ENCODE measurements at regions not wholly inside any gene's neighbourhood (a gene's known extent, or its start where the extent isn't known, plus 50 kb on each side); places are given as distances from the start of the nearest gene placed in this dataset.
A peak's percentile ranks its signal among the peaks of the same experiment; 100 is the strongest.

DNA sequence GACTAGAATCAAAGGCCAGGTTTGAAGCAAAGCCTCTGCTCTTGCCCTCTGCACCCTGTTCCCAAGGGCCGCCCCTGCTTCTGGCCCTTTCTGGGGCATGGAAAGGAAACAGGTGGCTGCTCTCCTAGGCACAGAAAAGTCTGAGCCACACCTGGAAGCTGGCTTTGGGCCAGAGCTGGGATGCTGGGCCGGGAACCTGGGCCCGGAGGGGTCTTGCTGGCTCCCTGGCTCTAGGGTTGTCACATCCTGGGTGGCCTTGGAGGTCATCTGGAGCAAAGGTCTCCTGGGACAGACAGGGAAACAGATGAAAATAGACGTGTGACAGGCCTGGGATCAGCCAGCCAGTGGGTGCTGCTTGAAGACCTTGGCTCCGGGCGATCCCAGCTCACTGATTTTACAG lies 74.1 kb upstream of the LHX1 start:
- intact Hi-C loops (cut with DNase I, micrococcal nuclease): no loop called here
- Mint-ChIP-seq H3K9me3 (ENCODE audit: low read depth) (no peaks in the 10 kb centered on the region), H3K27ac (no peak overlapping the region), H3K4me3 (no peak overlapping the region), H3K36me3 (ENCODE audit: low read depth) (no peaks in the 10 kb centered on the region), H3K27me3 (peaks cover 2% of the 10 kb centered on the region), H3K4me1 (no peaks in the 10 kb centered on the region)
- POLR2A ChIA-PET: interaction anchor here (0.5 kb wide), 1 partner anchor 325 kb away, joined by 7 read pairs; no protein-coding TSS in a partner anchor
- CTCF ChIA-PET: no interaction called here
- DNase-seq (no peak), ATAC-seq (no peak)

- intact Hi-C loops (cut with DNase I, micrococcal nuclease): no loop called here
- ChIA-PET POLR2A (interaction anchor here (0.5 kb wide), 1 partner anchor 225 kb away, joined by 4 read pairs; no protein-coding TSS in a partner anchor), CTCF (no interaction called here)
- Mint-ChIP-seq H3K4me3 (no peak overlapping the region), H3K4me1 (no peaks in the 10 kb centered on the region), H3K27me3 (peaks cover 3% of the 10 kb centered on the region), H3K9me3 (ENCODE audit: low read depth) (no peaks in the 10 kb centered on the region), H3K27ac (no peak overlapping the region), H3K36me3 (ENCODE audit: low read depth) (no peaks in the 10 kb centered on the region)
- ATAC-seq (no peak), DNase-seq (no peak)
These were observed 73.3 kb upstream of the LHX1 start for GRCh38 chr17:36863676-36864612.

DNA sequence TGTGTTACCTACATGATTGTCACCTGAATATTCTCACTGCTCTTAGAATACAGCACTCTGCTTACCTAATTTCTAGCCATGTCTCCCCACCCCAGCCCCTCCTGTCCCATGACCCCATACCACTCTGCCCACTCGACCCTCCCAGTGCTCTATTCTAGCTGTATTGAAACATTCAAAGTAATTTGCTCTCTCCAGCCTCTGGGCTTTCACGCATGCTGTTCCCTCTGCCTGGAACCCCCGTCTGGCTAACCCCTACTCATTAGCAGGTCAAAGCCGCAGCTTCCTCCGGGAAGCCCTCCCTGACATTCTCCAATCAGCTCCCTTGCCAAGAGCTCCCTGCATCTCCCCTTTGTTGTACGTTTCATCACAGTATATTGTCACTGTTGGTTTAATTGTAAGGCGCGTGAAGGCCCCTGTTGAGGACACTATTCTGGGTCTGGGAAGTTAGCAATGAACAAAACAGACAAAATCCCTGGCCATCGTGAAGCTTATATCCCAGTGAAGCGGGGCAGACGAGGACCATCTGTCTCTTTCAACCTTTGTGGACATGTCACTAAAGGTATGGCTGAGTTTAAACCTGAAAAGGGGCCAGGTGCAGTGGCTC lies 72.3 kb upstream of the LHX1 start:
- Mint-ChIP-seq H3K9me3 (ENCODE audit: low read depth) (no peaks in the 10 kb centered on the region), H3K27me3 (peaks cover 6% of the 10 kb centered on the region), H3K27ac (no peak overlapping the region), H3K4me1 (no peaks in the 10 kb centered on the region), H3K4me3 (no peak overlapping the region), H3K36me3 (ENCODE audit: low read depth) (no peaks in the 10 kb centered on the region)
- intact Hi-C loops (cut with DNase I, micrococcal nuclease): no loop called here
- POLR2A ChIA-PET: interaction anchor here (0.8 kb wide), 1 partner anchor 84 kb away, joined by 3 read pairs; no protein-coding TSS in a partner anchor
- no peak for ATAC-seq
- no peak for DNase-seq
- CTCF ChIA-PET: no interaction called here

DNA sequence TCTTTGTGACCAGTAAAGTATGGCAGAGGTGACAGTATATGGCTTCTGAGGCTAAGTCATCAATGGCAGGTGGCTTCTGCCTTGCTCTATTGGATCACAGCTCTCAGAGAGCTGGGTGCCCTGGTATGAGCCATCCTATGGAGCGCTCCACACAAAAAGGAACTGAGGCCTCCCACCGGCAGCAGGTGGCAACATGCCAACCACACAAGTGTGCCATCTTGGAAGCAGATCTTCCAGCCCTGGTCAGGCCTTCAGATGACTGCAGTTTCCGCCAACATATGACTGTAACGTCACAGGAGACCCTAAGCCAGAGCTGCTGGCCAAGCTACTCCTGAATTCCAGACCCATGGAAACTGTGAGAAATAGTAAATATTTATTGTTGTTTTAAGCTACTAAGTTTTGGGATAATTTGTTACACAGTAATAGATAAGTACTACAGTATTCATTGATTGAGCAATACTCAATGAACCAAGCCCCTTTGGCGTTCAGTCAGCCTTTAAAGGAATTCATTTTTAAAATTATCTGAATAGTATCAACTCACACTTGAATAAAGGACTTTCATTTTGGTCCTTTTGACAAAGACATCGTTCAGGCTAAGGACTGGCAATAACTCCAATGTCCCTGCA lies 69.4 kb upstream of the LHX1 start:
- H3K27ac Mint-ChIP-seq: no peak overlapping the region
- DNase-seq (no peak), ATAC-seq (no peak)
- ChIA-PET CTCF (interaction anchor here (0.6 kb wide), 1 partner anchor 26 kb away, joined by 4 read pairs; no protein-coding TSS in a partner anchor), POLR2A (no interaction called here)
- intact Hi-C loops (cut with DNase I, micrococcal nuclease): no loop called here
- H3K36me3 Mint-ChIP-seq (ENCODE audit: low read depth): no peaks in the 10 kb centered on the region
- H3K4me1 Mint-ChIP-seq: no peaks in the 10 kb centered on the region
- no peak overlapping the region for H3K4me3 Mint-ChIP-seq
- H3K9me3 Mint-ChIP-seq (ENCODE audit: low read depth): no peaks in the 10 kb centered on the region
- peaks cover 5% of the 10 kb centered on the region for H3K27me3 Mint-ChIP-seq

DNA sequence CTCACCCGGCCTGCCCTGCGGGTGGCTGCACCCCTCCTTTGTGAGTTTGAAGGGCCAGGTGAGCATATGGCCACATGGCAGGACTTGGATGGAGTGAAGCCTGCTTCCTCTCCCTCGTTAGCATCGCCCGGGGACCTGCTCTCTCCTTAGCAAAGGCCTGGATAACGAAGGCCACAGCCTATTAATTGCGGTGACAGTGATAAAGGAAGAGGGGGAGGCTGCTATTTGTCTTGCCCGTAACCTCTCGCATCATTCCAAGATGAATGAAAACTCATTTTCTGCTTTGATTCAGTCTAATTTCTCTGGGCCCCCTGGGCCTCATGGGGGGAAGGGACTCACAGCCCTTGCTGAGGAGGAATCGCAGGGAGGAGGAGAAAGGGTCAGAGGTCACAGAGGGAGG lies 68.5 kb upstream of the LHX1 start:
- intact Hi-C loops (cut with DNase I, micrococcal nuclease): no loop called here
- H3K4me3 Mint-ChIP-seq: no peak overlapping the region
- H3K27ac Mint-ChIP-seq: no peak overlapping the region
- POLR2A ChIA-PET: no interaction called here
- CTCF ChIA-PET: no interaction called here
- DNase-seq (no peak), ATAC-seq (no peak)
- H3K4me1 Mint-ChIP-seq: no peaks in the 10 kb centered on the region
- no peaks in the 10 kb centered on the region for H3K36me3 Mint-ChIP-seq (ENCODE audit: low read depth)
- H3K9me3 Mint-ChIP-seq (ENCODE audit: low read depth): no peaks in the 10 kb centered on the region
- H3K27me3 Mint-ChIP-seq: peaks cover 9% of the 10 kb centered on the region

GRCh38 chr17:36869441-36869840 lies 67.8 kb upstream of the LHX1 start:
- Mint-ChIP-seq H3K9me3 (ENCODE audit: low read depth) (no peaks in the 10 kb centered on the region), H3K4me3 (no peak overlapping the region), H3K27me3 (peaks cover 9% of the 10 kb centered on the region), H3K27ac (no peak overlapping the region), H3K4me1 (no peaks in the 10 kb centered on the region), H3K36me3 (ENCODE audit: low read depth) (no peaks in the 10 kb centered on the region)
- CTCF ChIA-PET: no interaction called here
- intact Hi-C loops (cut with DNase I, micrococcal nuclease): no loop called here
- DNase-seq (no peak), ATAC-seq (no peak)
- POLR2A ChIA-PET: no interaction called here

- ATAC-seq: no peak
- CTCF ChIA-PET: no interaction called here
- no peak for DNase-seq
- intact Hi-C loops (cut with DNase I, micrococcal nuclease): no loop called here
- no peaks in the 10 kb centered on the region for H3K36me3 Mint-ChIP-seq (ENCODE audit: low read depth)
- H3K4me1 Mint-ChIP-seq: no peaks in the 10 kb centered on the region
- no peaks in the 10 kb centered on the region for H3K9me3 Mint-ChIP-seq (ENCODE audit: low read depth)
- POLR2A ChIA-PET: no interaction called here
- no peak overlapping the region for H3K27ac Mint-ChIP-seq
- peaks cover 9% of the 10 kb centered on the region for H3K27me3 Mint-ChIP-seq
- no peak overlapping the region for H3K4me3 Mint-ChIP-seq
These were observed 67.2 kb upstream of the LHX1 start for GRCh38 chr17:36869856-36870719.

DNA sequence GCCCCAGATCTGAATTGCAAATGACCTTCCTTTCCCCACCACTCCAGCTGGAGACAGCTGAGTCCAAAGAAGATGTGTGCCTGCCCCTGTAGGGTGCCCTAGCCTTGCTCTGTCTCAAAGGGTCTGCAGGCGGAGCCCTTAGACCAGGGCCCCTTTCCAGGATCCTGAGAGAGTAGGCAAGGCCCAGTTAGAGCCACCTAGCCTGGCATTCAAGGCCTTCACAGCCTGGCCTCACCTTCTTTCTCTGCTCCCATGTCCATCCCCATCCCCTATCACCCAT lies 66.6 kb upstream of the LHX1 start:
- no peaks in the 10 kb centered on the region for H3K4me1 Mint-ChIP-seq
- no peak overlapping the region for H3K27ac Mint-ChIP-seq
- H3K36me3 Mint-ChIP-seq (ENCODE audit: low read depth): no peaks in the 10 kb centered on the region
- no peaks in the 10 kb centered on the region for H3K9me3 Mint-ChIP-seq (ENCODE audit: low read depth)
- H3K4me3 Mint-ChIP-seq: no peak overlapping the region
- ATAC-seq (no peak), DNase-seq (no peak)
- ChIA-PET CTCF (no interaction called here), POLR2A (no interaction called here)
- peaks cover 9% of the 10 kb centered on the region for H3K27me3 Mint-ChIP-seq
- intact Hi-C loops (cut with DNase I, micrococcal nuclease): no loop called here

- Mint-ChIP-seq H3K9me3 (ENCODE audit: low read depth) (peaks cover under 1% of the 10 kb centered on the region), H3K27ac (no peak overlapping the region), H3K4me3 (no peak overlapping the region), H3K27me3 (peaks cover 17% of the 10 kb centered on the region), H3K36me3 (ENCODE audit: low read depth) (no peaks in the 10 kb centered on the region), H3K4me1 (peaks cover 5% of the 10 kb centered on the region)
- ATAC-seq (no peak), DNase-seq (no peak)
- ChIA-PET POLR2A (no interaction called here), CTCF (no interaction called here)
- intact Hi-C loops (cut with DNase I, micrococcal nuclease): no loop called here
These were observed 61.5 kb upstream of the LHX1 start for GRCh38 chr17:36875698-36876293.

GRCh38 chr17:36876966-36877365 lies 60.3 kb upstream of the LHX1 start:
- Mint-ChIP-seq H3K27ac (no peak overlapping the region), H3K9me3 (ENCODE audit: low read depth) (peaks cover 4% of the 10 kb centered on the region), H3K4me3 (no peak overlapping the region), H3K4me1 (peaks cover 5% of the 10 kb centered on the region), H3K36me3 (ENCODE audit: low read depth) (no peaks in the 10 kb centered on the region), H3K27me3 (peaks cover 21% of the 10 kb centered on the region)
- intact Hi-C loops (cut with DNase I, micrococcal nuclease): no loop called here
- DNase-seq (no peak), ATAC-seq (no peak)
- ChIA-PET CTCF (no interaction called here), POLR2A (no interaction called here)

DNA sequence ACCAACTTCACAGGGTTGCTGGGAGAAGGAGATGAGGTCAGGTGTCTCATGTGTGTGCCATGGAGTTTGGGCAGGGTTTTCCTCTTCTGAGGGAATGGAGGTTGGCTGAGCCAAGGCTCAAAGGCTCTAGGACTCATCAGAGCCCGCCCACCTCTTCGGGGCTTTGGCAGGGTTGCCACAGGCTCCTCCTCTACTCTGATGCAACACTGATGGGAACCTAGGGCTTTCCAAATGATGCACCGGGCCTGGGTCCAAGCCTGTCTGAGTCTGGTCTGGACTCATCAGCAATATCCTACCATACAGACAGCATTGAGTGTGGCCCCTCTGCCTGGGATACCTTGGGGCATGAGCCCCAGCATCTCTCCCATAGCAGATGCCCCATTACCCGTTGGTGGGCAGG lies 59.5 kb upstream of the LHX1 start:
- ChIA-PET POLR2A (no interaction called here), CTCF (no interaction called here)
- Mint-ChIP-seq H3K4me1 (peaks cover 5% of the 10 kb centered on the region), H3K36me3 (ENCODE audit: low read depth) (no peaks in the 10 kb centered on the region), H3K27ac (no peak overlapping the region), H3K9me3 (ENCODE audit: low read depth) (peaks cover 10% of the 10 kb centered on the region), H3K27me3 (peaks cover 28% of the 10 kb centered on the region), H3K4me3 (no peak overlapping the region)
- DNase-seq (peak; percentile 36), ATAC-seq (peak; percentile 39)
- intact Hi-C loops (cut with DNase I, micrococcal nuclease): no loop called here

Measured in activated CD4-positive, alpha-beta T cell treated with anti-CD3 and anti-CD28 coated beads for 36 hours (primary cell).